Gastrocnemius medialis (tissue), 4 donors: ENCODE measurements at regions not wholly inside any gene's neighbourhood (a gene's known extent, or its start where the extent isn't known, plus 50 kb on each side); places are given as distances from the start of the nearest gene placed in this dataset.
"Not testable (repeated sequence)": the region's sequence is repeated elsewhere in the genome, so short reads cannot be mapped to it uniquely, and the experiment has no call there.

ENCODE experiments used
- POLR2A ChIP-seq, 2 donors: fragments of 450-650 bp; IDR thresholded peaks; one replicate each; pipeline ENCODE4 v1.6.1; 2017; ENCODE audit warnings: antibody characterized with exemption in 2 of 2, mild to moderate bottlenecking in 2 of 2, moderate library complexity in 2 of 2
- TF ChIP-seq, protein P1 (sequence below), 5 experiments: fragments of 450-650 bp in 3 of 5; fragments of 200-600 bp in 2 of 5; sonication (generic) in 2 of 5; IDR thresholded peaks in 4 of 5; conservative IDR thresholded peaks in 1 of 5; 1 replicate in 4 of 5; 2 replicates in 1 of 5; pipeline ENCODE4 v1.5.1; 2016 to 2019; ENCODE audit warnings: antibody characterized with exemption in 5 of 5, mild to moderate bottlenecking in 3 of 5, moderate library complexity in 3 of 5

DNA sequence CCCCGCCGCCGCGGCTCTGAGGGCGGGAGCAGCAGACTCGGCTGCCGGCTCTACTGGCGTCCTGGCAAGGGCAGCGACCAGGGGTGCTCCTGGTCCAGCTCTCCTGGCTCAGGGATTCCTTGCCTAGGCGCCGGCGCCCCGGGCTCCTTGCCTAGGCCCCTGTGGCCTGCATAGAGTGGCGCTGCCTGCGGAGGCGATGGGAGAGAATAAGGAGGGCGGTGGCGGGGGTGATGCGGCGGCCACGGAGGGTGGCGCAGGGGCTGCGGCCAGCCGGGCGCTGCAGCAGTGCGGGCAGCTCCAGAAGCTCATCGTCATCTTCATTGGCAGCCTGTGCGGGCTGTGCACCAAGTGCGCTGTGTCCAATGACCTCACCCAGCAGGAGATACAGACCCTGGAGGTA is 136.6 kb upstream of the TP53TG3D start:
- TF ChIP-seq, protein P1, sequence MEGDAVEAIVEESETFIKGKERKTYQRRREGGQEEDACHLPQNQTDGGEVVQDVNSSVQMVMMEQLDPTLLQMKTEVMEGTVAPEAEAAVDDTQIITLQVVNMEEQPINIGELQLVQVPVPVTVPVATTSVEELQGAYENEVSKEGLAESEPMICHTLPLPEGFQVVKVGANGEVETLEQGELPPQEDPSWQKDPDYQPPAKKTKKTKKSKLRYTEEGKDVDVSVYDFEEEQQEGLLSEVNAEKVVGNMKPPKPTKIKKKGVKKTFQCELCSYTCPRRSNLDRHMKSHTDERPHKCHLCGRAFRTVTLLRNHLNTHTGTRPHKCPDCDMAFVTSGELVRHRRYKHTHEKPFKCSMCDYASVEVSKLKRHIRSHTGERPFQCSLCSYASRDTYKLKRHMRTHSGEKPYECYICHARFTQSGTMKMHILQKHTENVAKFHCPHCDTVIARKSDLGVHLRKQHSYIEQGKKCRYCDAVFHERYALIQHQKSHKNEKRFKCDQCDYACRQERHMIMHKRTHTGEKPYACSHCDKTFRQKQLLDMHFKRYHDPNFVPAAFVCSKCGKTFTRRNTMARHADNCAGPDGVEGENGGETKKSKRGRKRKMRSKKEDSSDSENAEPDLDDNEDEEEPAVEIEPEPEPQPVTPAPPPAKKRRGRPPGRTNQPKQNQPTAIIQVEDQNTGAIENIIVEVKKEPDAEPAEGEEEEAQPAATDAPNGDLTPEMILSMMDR (IDR thresholded peaks at IDR 0.05 in 4 of 5, conservative IDR thresholded peaks at IDR 0.05 in 1 of 5): not testable (repeated sequence)
- TF ChIP-seq POLR2A (IDR thresholded peaks at IDR 0.05): not testable (repeated sequence)
